ENCODE measurements at regions not wholly inside any gene's neighbourhood (a gene's known extent, or its start where the extent isn't known, plus 50 kb on each side); places are given as distances from the start of the nearest gene placed in this dataset.
"Not testable (repeated sequence)": the region's sequence is repeated elsewhere in the genome, so short reads cannot be mapped to it uniquely, and the experiment has no call there.

- Histone ChIP-seq H3K9me3 (ENCODE audit: control insufficient read depth in 5 of 5, low read length in 5 of 5) (no peaks in the 10 kb centered on the region), H3K4me3 (ENCODE audit: low read depth in 1 of 5, low read length in 5 of 5) (no peak overlapping the region), H3K36me3 (ENCODE audit: control insufficient read depth in 5 of 5, insufficient read depth in 5 of 5, low read length in 5 of 5) (no peaks in the 10 kb centered on the region), H3K27ac (ENCODE audit: low read depth, low read length) (no peak overlapping the region), H3K9ac (ENCODE audit: low read length in 5 of 5) (no peak overlapping the region), H3K27me3 (ENCODE audit: control insufficient read depth in 5 of 5, insufficient read depth in 4 of 5, low read length in 5 of 5) (peaks cover 0 to 8% (median 0%) of the 10 kb centered on the region in 5 donors), H3K4me1 (ENCODE audit: control insufficient read depth in 5 of 5, insufficient read depth in 5 of 5, low read length in 5 of 5) (no peaks in the 10 kb centered on the region)
These were observed 475.0 kb upstream of the ADARB2 start for GRCh38 chr10:2212244-2212834.

GRCh38 chr10:2210088-2210487 lies 472.8 kb upstream of the ADARB2 start:
- no peak overlapping the region for H3K4me3 ChIP-seq (ENCODE audit: low read depth in 1 of 5, low read length in 5 of 5)

GRCh38 chr10:2208106-2208505 lies 470.8 kb upstream of the ADARB2 start:
- Histone ChIP-seq H3K4me1 (ENCODE audit: control insufficient read depth in 5 of 5, insufficient read depth in 5 of 5, low read length in 5 of 5) (no peaks in the 10 kb centered on the region), H3K36me3 (ENCODE audit: control insufficient read depth in 5 of 5, insufficient read depth in 5 of 5, low read length in 5 of 5) (no peaks in the 10 kb centered on the region), H3K4me3 (ENCODE audit: low read depth in 1 of 5, low read length in 5 of 5) (no peak overlapping the region), H3K9ac (ENCODE audit: low read length in 5 of 5) (no peak overlapping the region), H3K27me3 (ENCODE audit: control insufficient read depth in 5 of 5, insufficient read depth in 4 of 5, low read length in 5 of 5) (peaks cover 0 to 4% (median 0%) of the 10 kb centered on the region in 5 donors), H3K27ac (ENCODE audit: low read depth, low read length) (no peak overlapping the region), H3K9me3 (ENCODE audit: control insufficient read depth in 5 of 5, low read length in 5 of 5) (no peaks in the 10 kb centered on the region)

More at GRCh38 chr10:2210088-2210487, 472.8 kb upstream of the ADARB2 start:
- Histone ChIP-seq H3K9ac (ENCODE audit: low read length in 5 of 5) (no peak overlapping the region), H3K4me1 (ENCODE audit: control insufficient read depth in 5 of 5, insufficient read depth in 5 of 5, low read length in 5 of 5) (no peaks in the 10 kb centered on the region), H3K27me3 (ENCODE audit: control insufficient read depth in 5 of 5, insufficient read depth in 4 of 5, low read length in 5 of 5) (peaks cover 0 to 8% (median 0%) of the 10 kb centered on the region in 5 donors), H3K27ac (ENCODE audit: low read depth, low read length) (no peak overlapping the region), H3K9me3 (ENCODE audit: control insufficient read depth in 5 of 5, low read length in 5 of 5) (no peaks in the 10 kb centered on the region), H3K36me3 (ENCODE audit: control insufficient read depth in 5 of 5, insufficient read depth in 5 of 5, low read length in 5 of 5) (no peaks in the 10 kb centered on the region)

- Histone ChIP-seq H3K27me3 (ENCODE audit: control insufficient read depth in 5 of 5, insufficient read depth in 4 of 5, low read length in 5 of 5) (peaks cover 0 to 4% (median 0%) of the 10 kb centered on the region in 5 donors), H3K9me3 (ENCODE audit: control insufficient read depth in 5 of 5, low read length in 5 of 5) (no peaks in the 10 kb centered on the region), H3K4me3 (ENCODE audit: low read depth in 1 of 5, low read length in 5 of 5) (no peak overlapping the region), H3K36me3 (ENCODE audit: control insufficient read depth in 5 of 5, insufficient read depth in 5 of 5, low read length in 5 of 5) (no peaks in the 10 kb centered on the region), H3K4me1 (ENCODE audit: control insufficient read depth in 5 of 5, insufficient read depth in 5 of 5, low read length in 5 of 5) (no peaks in the 10 kb centered on the region), H3K9ac (ENCODE audit: low read length in 5 of 5) (no peak overlapping the region), H3K27ac (ENCODE audit: low read depth, low read length) (no peak overlapping the region)
These were observed 470.1 kb upstream of the ADARB2 start for GRCh38 chr10:2207246-2207922.

GRCh38 chr10:2205406-2205805 lies 468.1 kb upstream of the ADARB2 start:
- no peaks in the 10 kb centered on the region for H3K4me1 ChIP-seq (ENCODE audit: control insufficient read depth in 5 of 5, insufficient read depth in 5 of 5, low read length in 5 of 5)
- H3K9ac ChIP-seq (ENCODE audit: low read length in 5 of 5): no peak overlapping the region
- no peaks in the 10 kb centered on the region for H3K36me3 ChIP-seq (ENCODE audit: control insufficient read depth in 5 of 5, insufficient read depth in 5 of 5, low read length in 5 of 5)
- H3K9me3 ChIP-seq (ENCODE audit: control insufficient read depth in 5 of 5, low read length in 5 of 5): no peaks in the 10 kb centered on the region
- peaks cover 0 to 4% (median 0%) of the 10 kb centered on the region in 5 donors for H3K27me3 ChIP-seq (ENCODE audit: control insufficient read depth in 5 of 5, insufficient read depth in 4 of 5, low read length in 5 of 5)
- H3K4me3 ChIP-seq (ENCODE audit: low read depth in 1 of 5, low read length in 5 of 5): no peak overlapping the region
- H3K27ac ChIP-seq (ENCODE audit: low read depth, low read length): no peak overlapping the region

GRCh38 chr10:2202401-2202800 lies 465.1 kb upstream of the ADARB2 start:
- Histone ChIP-seq H3K27ac (ENCODE audit: low read depth, low read length) (no peak overlapping the region), H3K27me3 (ENCODE audit: control insufficient read depth in 5 of 5, insufficient read depth in 4 of 5, low read length in 5 of 5) (peaks cover 0 to 4% (median 0%) of the 10 kb centered on the region in 5 donors), H3K36me3 (ENCODE audit: control insufficient read depth in 5 of 5, insufficient read depth in 5 of 5, low read length in 5 of 5) (no peaks in the 10 kb centered on the region), H3K9ac (ENCODE audit: low read length in 5 of 5) (no peak overlapping the region), H3K4me3 (ENCODE audit: low read depth in 1 of 5, low read length in 5 of 5) (no peak overlapping the region), H3K4me1 (ENCODE audit: control insufficient read depth in 5 of 5, insufficient read depth in 5 of 5, low read length in 5 of 5) (no peaks in the 10 kb centered on the region), H3K9me3 (ENCODE audit: control insufficient read depth in 5 of 5, low read length in 5 of 5) (peaks cover 0 to 4% (median 4%) of the 10 kb centered on the region in 5 donors)

- Histone ChIP-seq H3K9me3 (ENCODE audit: control insufficient read depth in 5 of 5, low read length in 5 of 5) (peaks cover 0 to 4% (median 4%) of the 10 kb centered on the region in 5 donors), H3K4me3 (ENCODE audit: low read depth in 1 of 5, low read length in 5 of 5) (no peak overlapping the region), H3K27me3 (ENCODE audit: control insufficient read depth in 5 of 5, insufficient read depth in 4 of 5, low read length in 5 of 5) (peaks cover 0 to 4% (median 0%) of the 10 kb centered on the region in 5 donors), H3K27ac (ENCODE audit: low read depth, low read length) (no peak overlapping the region), H3K36me3 (ENCODE audit: control insufficient read depth in 5 of 5, insufficient read depth in 5 of 5, low read length in 5 of 5) (no peaks in the 10 kb centered on the region), H3K9ac (ENCODE audit: low read length in 5 of 5) (no peak overlapping the region), H3K4me1 (ENCODE audit: control insufficient read depth in 5 of 5, insufficient read depth in 5 of 5, low read length in 5 of 5) (no peaks in the 10 kb centered on the region)
These were observed 464.3 kb upstream of the ADARB2 start for GRCh38 chr10:2201534-2202099.

- Histone ChIP-seq H3K27ac (ENCODE audit: low read depth, low read length) (no peak overlapping the region), H3K36me3 (ENCODE audit: control insufficient read depth in 5 of 5, insufficient read depth in 5 of 5, low read length in 5 of 5) (no peaks in the 10 kb centered on the region), H3K9ac (ENCODE audit: low read length in 5 of 5) (no peak overlapping the region), H3K27me3 (ENCODE audit: control insufficient read depth in 5 of 5, insufficient read depth in 4 of 5, low read length in 5 of 5) (no peaks in the 10 kb centered on the region), H3K9me3 (ENCODE audit: control insufficient read depth in 5 of 5, low read length in 5 of 5) (peaks cover 0 to 4% (median 4%) of the 10 kb centered on the region in 5 donors), H3K4me1 (ENCODE audit: control insufficient read depth in 5 of 5, insufficient read depth in 5 of 5, low read length in 5 of 5) (no peaks in the 10 kb centered on the region), H3K4me3 (ENCODE audit: low read depth in 1 of 5, low read length in 5 of 5) (no peak overlapping the region)
These were observed 460.3 kb upstream of the ADARB2 start for GRCh38 chr10:2197663-2198062.

- H3K36me3 ChIP-seq (ENCODE audit: control insufficient read depth in 5 of 5, insufficient read depth in 5 of 5, low read length in 5 of 5): no peaks in the 10 kb centered on the region
- H3K4me3 ChIP-seq (ENCODE audit: low read depth in 1 of 5, low read length in 5 of 5): no peak overlapping the region
- H3K27ac ChIP-seq (ENCODE audit: low read depth, low read length): no peak overlapping the region
- H3K9me3 ChIP-seq (ENCODE audit: control insufficient read depth in 5 of 5, low read length in 5 of 5): peaks cover 0 to 4% (median 4%) of the 10 kb centered on the region in 5 donors
- H3K27me3 ChIP-seq (ENCODE audit: control insufficient read depth in 5 of 5, insufficient read depth in 4 of 5, low read length in 5 of 5): no peaks in the 10 kb centered on the region
- no peak overlapping the region for H3K9ac ChIP-seq (ENCODE audit: low read length in 5 of 5)
- no peaks in the 10 kb centered on the region for H3K4me1 ChIP-seq (ENCODE audit: control insufficient read depth in 5 of 5, insufficient read depth in 5 of 5, low read length in 5 of 5)
These were observed 458.9 kb upstream of the ADARB2 start for GRCh38 chr10:2196272-2196671.

GRCh38 chr10:2189356-2189755 lies 452.0 kb upstream of the ADARB2 start:
- H3K27me3 ChIP-seq (ENCODE audit: control insufficient read depth in 5 of 5, insufficient read depth in 4 of 5, low read length in 5 of 5); H3K4me3 ChIP-seq (ENCODE audit: low read depth in 1 of 5, low read length in 5 of 5); H3K9ac ChIP-seq (ENCODE audit: low read length in 5 of 5); H3K9me3 ChIP-seq (ENCODE audit: control insufficient read depth in 5 of 5, low read length in 5 of 5); H3K27ac ChIP-seq (ENCODE audit: low read depth, low read length); H3K36me3 ChIP-seq (ENCODE audit: control insufficient read depth in 5 of 5, insufficient read depth in 5 of 5, low read length in 5 of 5); H3K4me1 ChIP-seq (ENCODE audit: control insufficient read depth in 5 of 5, insufficient read depth in 5 of 5, low read length in 5 of 5): not testable (repeated sequence)

Measured in subcutaneous abdominal adipose tissue (tissue), 5 donors.